ENCODE measurements at regions not wholly inside any gene's neighbourhood (a gene's known extent, or its start where the extent isn't known, plus 50 kb on each side); places are given as distances from the start of the nearest gene placed in this dataset.
A peak's percentile ranks its signal among the peaks of the same experiment; 100 is the strongest.

GRCh38 chr12:25866586-25867378 lies 91.7 kb upstream of the RASSF8 start:
- no peaks in the 10 kb centered on the region for H3K79me1 ChIP-seq (ENCODE audit: insufficient read depth, low read depth, low read length, poor library complexity, severe bottlenecking)
- H3K56ac ChIP-seq (ENCODE audit: insufficient read length, low read depth, low read length) = no peak overlapping the region
- H3K4me1 Mint-ChIP-seq = peaks cover 4 to 5% of the 10 kb centered on the region in 2 experiments; a peak in 3 of 4 replicates
- H3K4me3 Mint-ChIP-seq = no peak overlapping the region
- H3K79me2 ChIP-seq (ENCODE audit: insufficient read depth, low read length) = no peaks in the 10 kb centered on the region
- no peak for DNase-seq
- no peaks in the 10 kb centered on the region for H3K27me3 Mint-ChIP-seq (ENCODE audit: low read depth)
- H2BK120ac ChIP-seq (ENCODE audit: low read depth, low read length, poor library complexity, severe bottlenecking) = no peak overlapping the region
- no peak overlapping the region for H2BK12ac ChIP-seq (ENCODE audit: insufficient read length, low read depth, low read length)
- no peak overlapping the region for H3K14ac ChIP-seq (ENCODE audit: insufficient read depth, low read length)
- peak overlapping the region in 1 of 3 experiments; percentile 54; a peak in 1 of 7 replicates for H3K27ac Mint-ChIP-seq
- H3K4me2 ChIP-seq (ENCODE audit: insufficient read depth, insufficient read length, low read length) = no peak overlapping the region
- H4K20me1 ChIP-seq (ENCODE audit: control insufficient read depth, insufficient read depth, insufficient read length) = no peaks in the 10 kb centered on the region
- H3K18ac ChIP-seq (ENCODE audit: insufficient read length, low read depth, low read length) = no peak overlapping the region
- no CpG with 5 or more reads among the region's 6 CpGs for WGBS (ENCODE audit: extremely low coverage, insufficient read length, low lambda C conversion rate)
- no peak overlapping the region for H2AK5ac ChIP-seq (ENCODE audit: insufficient read length, low read length)
- H2BK20ac ChIP-seq (ENCODE audit: low read depth, low read length, poor library complexity, severe bottlenecking) = no peak overlapping the region
- no peak for TF ChIP-seq CTCF (conservative IDR thresholded peaks at IDR 0.05)
- no peak overlapping the region for H2AFZ ChIP-seq (ENCODE audit: low read length)
- no peak overlapping the region for H3K27ac ChIP-seq (ENCODE audit: insufficient read length, low read depth, low read length)
- no peaks in the 10 kb centered on the region for H3K9me3 ChIP-seq (ENCODE audit: control insufficient read depth, low read depth, low read length)
- H3K23ac ChIP-seq (ENCODE audit: insufficient read length, low read depth, low read length) = no peak overlapping the region
- H3K23me2 ChIP-seq (ENCODE audit: insufficient read length, low read depth, low read length, poor library complexity, severe bottlenecking) = no peaks in the 10 kb centered on the region
- no peaks in the 10 kb centered on the region for H3K36me3 Mint-ChIP-seq (ENCODE audit: insufficient read depth in 1 of 3, low read depth in 3 of 3)
- no peak overlapping the region for H4K91ac ChIP-seq (ENCODE audit: insufficient read length, low read depth, low read length)
- H4K8ac ChIP-seq (replicated peaks; ENCODE audit: insufficient read length, low read depth, low read length) = no peak overlapping the region
- no peak overlapping the region for H4K5ac ChIP-seq (ENCODE audit: insufficient read length, low read depth, low read length)
- H3K9ac ChIP-seq (ENCODE audit: extremely low read depth, insufficient read length, low read length) = no peak overlapping the region
- H3K4ac ChIP-seq (ENCODE audit: low read depth, low read length) = no peak overlapping the region
- H3K9me3 Mint-ChIP-seq = peaks cover 3 to 4% of the 10 kb centered on the region in 2 experiments; a peak in 3 of 5 replicates
- no peak overlapping the region for H2BK15ac ChIP-seq (ENCODE audit: low read depth, low read length)
- H3K4me1 ChIP-seq (ENCODE audit: insufficient read depth, low read length) = peaks cover 2% of the 10 kb centered on the region; the same call in 1 of the 2 replicates
- no peaks in the 10 kb centered on the region for H3K27me3 ChIP-seq (ENCODE audit: insufficient read depth, low read length)
- H2BK5ac ChIP-seq (ENCODE audit: insufficient read length, low read length) = no peak overlapping the region
- no peak overlapping the region for H3T11ph ChIP-seq (ENCODE audit: low read length)
